A549 (cell line): ENCODE measurements at regions not wholly inside any gene's neighbourhood (a gene's known extent, or its start where the extent isn't known, plus 50 kb on each side); places are given as distances from the start of the nearest gene placed in this dataset.

Experiments used
- HDAC2 ChIP-seq: fragments of 200-600 bp; sonication (generic); IDR thresholded peaks from 2 replicates; pipeline ENCODE4 v1.6.1; 2016
- JUN ChIP-seq, 2 experiments: fragments of >200 bp; sonication (Bioruptor Twin); formaldehyde crosslinking; IDR thresholded peaks; 2 replicates in 1 of 2; 3 replicates in 1 of 2; pipeline ENCODE4 v1.6.1; 2016 to 2017
- MAFK ChIP-seq: fragments of 450-650 bp; IDR thresholded peaks from 2 replicates; pipeline ENCODE4 v1.6.1; 2014; ENCODE audit not compliant: partially characterized antibody
- POLR2A ChIP-seq: IDR thresholded peaks from 2 replicates; pipeline ENCODE4 v1.6.1; 2012; ENCODE audit warnings: mild to moderate bottlenecking, low read length
- RAD21 ChIP-seq, 2 experiments: fragments of >200 bp in 1 of 2; sonication (Bioruptor Twin) in 1 of 2; formaldehyde crosslinking in 1 of 2; IDR thresholded peaks in 1 of 2; conservative IDR thresholded peaks in 1 of 2; 2 replicates in 1 of 2; 3 replicates in 1 of 2; pipeline ENCODE4 v1.6.1; 2012 to 2018; ENCODE audit warnings: inconsistent platforms in 1 of 2
- TF ChIP-seq, protein P1 (sequence below): fragments of 150-350 bp; IDR thresholded peaks from 2 replicates; pipeline ENCODE4 v1.6.1; 2014; ENCODE audit warnings: low read depth, mild to moderate bottlenecking, low read length
- TF ChIP-seq, protein P2 (sequence below): fragments of >200 bp; sonication (Bioruptor Twin); formaldehyde crosslinking; IDR thresholded peaks from 3 replicates; pipeline ENCODE4 v1.5.1; 2016

DNA sequence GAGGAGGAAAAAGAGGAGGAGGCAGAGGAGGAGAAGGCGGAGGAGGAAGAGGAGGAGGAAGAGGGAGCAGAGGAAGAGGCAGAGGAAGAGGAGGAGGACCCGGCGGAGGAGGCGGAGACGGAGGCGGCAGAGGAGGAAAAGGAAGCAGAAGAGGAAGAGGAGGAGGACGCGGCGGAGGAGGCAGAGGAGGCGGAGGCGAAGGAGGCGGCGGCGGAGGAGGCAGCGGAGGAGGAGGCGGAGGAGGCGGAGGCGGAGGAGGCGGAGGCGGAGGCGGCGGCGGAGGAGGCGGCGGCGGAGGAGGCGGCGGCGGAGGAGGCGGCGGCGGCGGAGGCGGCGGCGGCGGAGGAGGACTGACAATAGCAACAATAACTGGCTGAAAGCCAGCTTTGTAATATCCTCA is 616.6 kb downstream of the TBC1D22A start:
- TF ChIP-seq, protein P1, sequence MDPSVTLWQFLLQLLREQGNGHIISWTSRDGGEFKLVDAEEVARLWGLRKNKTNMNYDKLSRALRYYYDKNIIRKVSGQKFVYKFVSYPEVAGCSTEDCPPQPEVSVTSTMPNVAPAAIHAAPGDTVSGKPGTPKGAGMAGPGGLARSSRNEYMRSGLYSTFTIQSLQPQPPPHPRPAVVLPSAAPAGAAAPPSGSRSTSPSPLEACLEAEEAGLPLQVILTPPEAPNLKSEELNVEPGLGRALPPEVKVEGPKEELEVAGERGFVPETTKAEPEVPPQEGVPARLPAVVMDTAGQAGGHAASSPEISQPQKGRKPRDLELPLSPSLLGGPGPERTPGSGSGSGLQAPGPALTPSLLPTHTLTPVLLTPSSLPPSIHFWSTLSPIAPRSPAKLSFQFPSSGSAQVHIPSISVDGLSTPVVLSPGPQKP, result no peak
- no peak for TF ChIP-seq POLR2A
- no peak for TF ChIP-seq HDAC2
- TF ChIP-seq, protein P2, sequence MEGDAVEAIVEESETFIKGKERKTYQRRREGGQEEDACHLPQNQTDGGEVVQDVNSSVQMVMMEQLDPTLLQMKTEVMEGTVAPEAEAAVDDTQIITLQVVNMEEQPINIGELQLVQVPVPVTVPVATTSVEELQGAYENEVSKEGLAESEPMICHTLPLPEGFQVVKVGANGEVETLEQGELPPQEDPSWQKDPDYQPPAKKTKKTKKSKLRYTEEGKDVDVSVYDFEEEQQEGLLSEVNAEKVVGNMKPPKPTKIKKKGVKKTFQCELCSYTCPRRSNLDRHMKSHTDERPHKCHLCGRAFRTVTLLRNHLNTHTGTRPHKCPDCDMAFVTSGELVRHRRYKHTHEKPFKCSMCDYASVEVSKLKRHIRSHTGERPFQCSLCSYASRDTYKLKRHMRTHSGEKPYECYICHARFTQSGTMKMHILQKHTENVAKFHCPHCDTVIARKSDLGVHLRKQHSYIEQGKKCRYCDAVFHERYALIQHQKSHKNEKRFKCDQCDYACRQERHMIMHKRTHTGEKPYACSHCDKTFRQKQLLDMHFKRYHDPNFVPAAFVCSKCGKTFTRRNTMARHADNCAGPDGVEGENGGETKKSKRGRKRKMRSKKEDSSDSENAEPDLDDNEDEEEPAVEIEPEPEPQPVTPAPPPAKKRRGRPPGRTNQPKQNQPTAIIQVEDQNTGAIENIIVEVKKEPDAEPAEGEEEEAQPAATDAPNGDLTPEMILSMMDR, result no peak
- no peak for TF ChIP-seq JUN (IDR thresholded peaks at IDR 0.05)
- no peak for TF ChIP-seq RAD21 (conservative IDR thresholded peaks at IDR 0.05 in 1 of 2, IDR thresholded peaks at IDR 0.05 in 1 of 2)
- TF ChIP-seq MAFK, result no peak
